LHCN-M2 (cell line): ENCODE measurements at regions not wholly inside any gene's neighbourhood (a gene's known extent, or its start where the extent isn't known, plus 50 kb on each side); places are given as distances from the start of the nearest gene placed in this dataset.
A peak's percentile ranks its signal among the peaks of the same experiment; 100 is the strongest.
"Not testable (repeated sequence)": the region's sequence is repeated elsewhere in the genome, so short reads cannot be mapped to it uniquely, and the experiment has no call there.

Experiments
- DNase-seq: peaks from one replicate; pipeline ENCODE4 v3.0.0-alpha.2; 2012; ENCODE audit warnings: low read depth

- DNase-seq, result no peak
Observed at GRCh38 chr5:57956636-57957035, 474.0 kb upstream of the ACTBL2 start.

GRCh38 chr5:57955511-57955910, 472.9 kb upstream of the ACTBL2 start:
- DNase-seq, result no peak

GRCh38 chr5:57953792-57954191, 471.2 kb upstream of the ACTBL2 start:
- DNase-seq, result no peak

GRCh38 chr5:57950616-57951228, 468.1 kb upstream of the ACTBL2 start:
- DNase-seq, result no peak

- no peak for DNase-seq
Observed at GRCh38 chr5:57948091-57948490, 465.5 kb upstream of the ACTBL2 start.

- peak; percentile 23 for DNase-seq
Observed at GRCh38 chr5:57947181-57947580, 464.6 kb upstream of the ACTBL2 start.

GRCh38 chr5:57940879-57941278, 458.3 kb upstream of the ACTBL2 start:
- DNase-seq, result no peak

- no peak for DNase-seq
Observed at GRCh38 chr5:57940236-57940635, 457.6 kb upstream of the ACTBL2 start.

- peak; percentile 42 for DNase-seq
Observed at GRCh38 chr5:57939771-57940170, 457.2 kb upstream of the ACTBL2 start.

GRCh38 chr5:57939335-57939734, 456.7 kb upstream of the ACTBL2 start:
- DNase-seq, result no peak

- no peak for DNase-seq
Observed at GRCh38 chr5:57938174-57938557, 455.6 kb upstream of the ACTBL2 start.

- peak; percentile 45 for DNase-seq
Observed at GRCh38 chr5:57937501-57938173, 455.0 kb upstream of the ACTBL2 start.

GRCh38 chr5:57937025-57937424, 454.4 kb upstream of the ACTBL2 start:
- peak; percentile 54 for DNase-seq

GRCh38 chr5:57932761-57933160, 450.1 kb upstream of the ACTBL2 start:
- DNase-seq, result no peak

GRCh38 chr5:57931807-57932206, 449.2 kb upstream of the ACTBL2 start:
- DNase-seq, result no peak

GRCh38 chr5:57931352-57931751, 448.7 kb upstream of the ACTBL2 start:
- no peak for DNase-seq

- DNase-seq, result no peak
Observed at GRCh38 chr5:57929271-57929670, 446.7 kb upstream of the ACTBL2 start.

GRCh38 chr5:57923094-57923493, 440.5 kb upstream of the ACTBL2 start:
- not testable (repeated sequence) for DNase-seq

- DNase-seq, result no peak
Observed at GRCh38 chr5:57917004-57917403, 434.4 kb upstream of the ACTBL2 start.

- no peak for DNase-seq
Observed at GRCh38 chr5:57915536-57915935, 432.9 kb upstream of the ACTBL2 start.

- peak; percentile 41 for DNase-seq
Observed at GRCh38 chr5:57911438-57911837, 428.8 kb upstream of the ACTBL2 start.

- DNase-seq, result no peak
Observed at GRCh38 chr5:57906671-57907070, 424.1 kb upstream of the ACTBL2 start.

GRCh38 chr5:57903458-57903857, 420.8 kb upstream of the ACTBL2 start:
- DNase-seq, result no peak

GRCh38 chr5:57902095-57902494, 419.5 kb upstream of the ACTBL2 start:
- DNase-seq, result no peak
